IPS-NIHi7 (cell line): ENCODE measurements at regions not wholly inside any gene's neighbourhood (a gene's known extent, or its start where the extent isn't known, plus 50 kb on each side); places are given as distances from the start of the nearest gene placed in this dataset.

Experiments used
- DNase-seq: peaks from one replicate; pipeline ENCODE4 v3.0.0; 2012; ENCODE audit warnings: mixed read lengths; ENCODE audit errors: extremely low spot score

- DNase-seq = no peak
Observed at GRCh38 chr5:53366245-53366644, 114.2 kb upstream of the FST start.

- DNase-seq = no peak
Observed at GRCh38 chr5:53367727-53368126, 112.7 kb upstream of the FST start.

GRCh38 chr5:53368516-53368915, 111.9 kb upstream of the FST start:
- no peak for DNase-seq

GRCh38 chr5:53368966-53369605, 111.3 kb upstream of the FST start:
- no peak for DNase-seq

- no peak for DNase-seq
Observed at GRCh38 chr5:53369681-53370080, 110.7 kb upstream of the FST start.

- DNase-seq = no peak
Observed at GRCh38 chr5:53373451-53374158, 106.8 kb upstream of the FST start.

- DNase-seq = no peak
Observed at GRCh38 chr5:53376853-53377252, 103.6 kb upstream of the FST start.

GRCh38 chr5:53378190-53378589, 102.2 kb upstream of the FST start:
- DNase-seq = no peak

- DNase-seq = no peak
Observed at GRCh38 chr5:53378590-53379247, 101.7 kb upstream of the FST start.

- DNase-seq = no peak
Observed at GRCh38 chr5:53386341-53386740, 94.1 kb upstream of the FST start.

GRCh38 chr5:53389093-53389492, 91.3 kb upstream of the FST start:
- DNase-seq = no peak

GRCh38 chr5:53392073-53392472, 88.4 kb upstream of the FST start:
- no peak for DNase-seq

GRCh38 chr5:53394808-53395207, 85.6 kb upstream of the FST start:
- DNase-seq = no peak

- no peak for DNase-seq
Observed at GRCh38 chr5:53397141-53397757, 83.2 kb upstream of the FST start.

GRCh38 chr5:53397845-53398244, 82.6 kb upstream of the FST start:
- DNase-seq = no peak

GRCh38 chr5:53399926-53400697, 80.3 kb upstream of the FST start:
- DNase-seq = no peak

- no peak for DNase-seq
Observed at GRCh38 chr5:53403291-53403690, 77.1 kb upstream of the FST start.

GRCh38 chr5:53403758-53404157, 76.7 kb upstream of the FST start:
- DNase-seq = no peak

- DNase-seq = no peak
Observed at GRCh38 chr5:53405396-53405795, 75.0 kb upstream of the FST start.

GRCh38 chr5:53406630-53407316, 73.7 kb upstream of the FST start:
- DNase-seq = no peak

- no peak for DNase-seq
Observed at GRCh38 chr5:53407373-53407772, 73.1 kb upstream of the FST start.
